Hepatocyte (in vitro differentiated cells): ENCODE measurements at regions not wholly inside any gene's neighbourhood (a gene's known extent, or its start where the extent isn't known, plus 50 kb on each side); places are given as distances from the start of the nearest gene placed in this dataset.

Experiments used
- DNase-seq: peaks from one replicate; pipeline ENCODE4 v3.0.0-alpha.2; 2016; ENCODE audit warnings: low spot score
- H2AFZ ChIP-seq: fragments of 200-600 bp; sonication (generic); 2 replicates; pipeline ENCODE4 v1.6.0; 2016; ENCODE audit warnings: antibody characterized with exemption, mild to moderate bottlenecking
- H3K27ac ChIP-seq: fragments of 200-600 bp; sonication (generic); 2 replicates; pipeline ENCODE4 v1.5.1; 2016; ENCODE audit warnings: mild to moderate bottlenecking
- H3K27me3 ChIP-seq: fragments of 200-600 bp; sonication (generic); 2 replicates; pipeline ENCODE4 v1.6.1; 2016
- H3K36me3 ChIP-seq: fragments of 200-600 bp; sonication (generic); replicated peaks from 2 replicates; pipeline ENCODE4 v1.5.1; 2016; ENCODE audit warnings: low read depth; ENCODE audit not compliant: insufficient read depth
- H3K4me1 ChIP-seq: fragments of 200-600 bp; sonication (generic); 2 replicates; pipeline ENCODE4 v1.5.1; 2016; ENCODE audit warnings: mild to moderate bottlenecking, moderate library complexity; ENCODE audit not compliant: insufficient read depth
- H3K4me2 ChIP-seq: fragments of 200-600 bp; sonication (generic); 2 replicates; pipeline ENCODE4 v1.6.0; 2016
- H3K4me3 ChIP-seq: fragments of 200-600 bp; sonication (generic); 2 replicates; pipeline ENCODE4 v1.5.1; 2016; ENCODE audit warnings: mild to moderate bottlenecking
- H3K79me2 ChIP-seq: fragments of 200-600 bp; sonication (generic); 2 replicates; pipeline ENCODE4 v1.6.0; 2017; ENCODE audit warnings: mild to moderate bottlenecking
- H3K9me2 ChIP-seq: fragments of 200-600 bp; sonication (generic); replicated peaks from 2 replicates; pipeline ENCODE4 v1.6.0; 2017; ENCODE audit warnings: mild to moderate bottlenecking; ENCODE audit not compliant: insufficient read depth
- H3K9me3 ChIP-seq: fragments of 200-600 bp; sonication (generic); 2 replicates; pipeline ENCODE4 v1.5.1; 2016; ENCODE audit warnings: low read depth, mild to moderate bottlenecking
- H4K20me1 ChIP-seq: fragments of 200-600 bp; sonication (generic); 2 replicates; pipeline ENCODE4 v1.6.0; 2016; ENCODE audit warnings: mild to moderate bottlenecking; ENCODE audit not compliant: insufficient read depth, poor library complexity, severe bottlenecking
- EZH2 ChIP-seq: fragments of 200-600 bp; sonication (generic); IDR thresholded peaks from 2 replicates; pipeline ENCODE4 v1.6.1; 2016; ENCODE audit warnings: antibody characterized with exemption, mild to moderate bottlenecking, borderline replicate concordance
- EZH2phosphoT487 ChIP-seq: fragments of 200-600 bp; sonication (generic); IDR thresholded peaks from one replicate; pipeline ENCODE4 v1.6.1; 2018; ENCODE audit warnings: antibody characterized with exemption, mild to moderate bottlenecking, low read depth, moderate library complexity; ENCODE audit not compliant: unreplicated experiment, severe bottlenecking
- WGBS: methylation state at CpG from one replicate; pipeline ENCODE4 v1.1.6; 2016; ENCODE audit warnings: low lambda C conversion rate; ENCODE audit errors: missing lambda C conversion rate; 5-methylcytosine and 5-hydroxymethylcytosine counted together
- TF ChIP-seq, protein P1 (sequence below): fragments of 200-600 bp; sonication (generic); IDR thresholded peaks from 2 replicates; pipeline ENCODE4 v1.5.1; 2016; ENCODE audit warnings: antibody characterized with exemption, mild to moderate bottlenecking; ENCODE audit not compliant: poor library complexity

- no peak overlapping the region for H3K4me3 ChIP-seq
- no peak for TF ChIP-seq EZH2phosphoT487
- TF ChIP-seq, protein P1, sequence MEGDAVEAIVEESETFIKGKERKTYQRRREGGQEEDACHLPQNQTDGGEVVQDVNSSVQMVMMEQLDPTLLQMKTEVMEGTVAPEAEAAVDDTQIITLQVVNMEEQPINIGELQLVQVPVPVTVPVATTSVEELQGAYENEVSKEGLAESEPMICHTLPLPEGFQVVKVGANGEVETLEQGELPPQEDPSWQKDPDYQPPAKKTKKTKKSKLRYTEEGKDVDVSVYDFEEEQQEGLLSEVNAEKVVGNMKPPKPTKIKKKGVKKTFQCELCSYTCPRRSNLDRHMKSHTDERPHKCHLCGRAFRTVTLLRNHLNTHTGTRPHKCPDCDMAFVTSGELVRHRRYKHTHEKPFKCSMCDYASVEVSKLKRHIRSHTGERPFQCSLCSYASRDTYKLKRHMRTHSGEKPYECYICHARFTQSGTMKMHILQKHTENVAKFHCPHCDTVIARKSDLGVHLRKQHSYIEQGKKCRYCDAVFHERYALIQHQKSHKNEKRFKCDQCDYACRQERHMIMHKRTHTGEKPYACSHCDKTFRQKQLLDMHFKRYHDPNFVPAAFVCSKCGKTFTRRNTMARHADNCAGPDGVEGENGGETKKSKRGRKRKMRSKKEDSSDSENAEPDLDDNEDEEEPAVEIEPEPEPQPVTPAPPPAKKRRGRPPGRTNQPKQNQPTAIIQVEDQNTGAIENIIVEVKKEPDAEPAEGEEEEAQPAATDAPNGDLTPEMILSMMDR = no peak
- no peak for TF ChIP-seq EZH2
- H3K9me2 ChIP-seq = no peaks in the 10 kb centered on the region
- peaks cover 4% of the 10 kb centered on the region for H3K4me1 ChIP-seq
- DNase-seq = no peak
- H2AFZ ChIP-seq = no peak overlapping the region
- no peaks in the 10 kb centered on the region for H3K9me3 ChIP-seq
- no peaks in the 10 kb centered on the region for H3K36me3 ChIP-seq
- no peaks in the 10 kb centered on the region for H3K27me3 ChIP-seq
- no peaks in the 10 kb centered on the region for H3K79me2 ChIP-seq
- no peaks in the 10 kb centered on the region for H4K20me1 ChIP-seq
- WGBS = 100% methylated on average over 1 of the region's 1 CpG
- H3K4me2 ChIP-seq = no peak overlapping the region
- H3K27ac ChIP-seq = no peak overlapping the region
These were observed 265.6 kb upstream of the THBS1 start for GRCh38 chr15:39315206-39315850.

DNA sequence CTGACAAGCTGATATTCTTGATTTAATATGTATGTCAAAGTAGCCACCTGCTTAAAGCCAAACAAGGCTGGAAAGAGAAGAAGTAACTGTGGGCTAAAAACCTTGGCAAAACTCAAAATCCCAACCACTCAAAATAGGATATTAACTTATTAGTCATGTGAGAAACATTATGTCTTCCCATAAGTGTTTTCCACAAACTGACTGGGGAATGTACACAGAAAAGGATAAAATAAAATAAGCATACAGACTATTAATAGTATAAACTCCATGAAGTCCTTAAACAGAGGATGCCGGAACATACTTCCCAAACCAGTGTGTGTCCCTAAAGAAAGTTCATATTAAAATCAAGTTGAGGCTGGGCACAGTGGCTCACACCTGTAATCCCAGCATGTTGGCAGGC is 263.7 kb upstream of the THBS1 start:
- WGBS = 92% methylated on average over 1 of the region's 1 CpG

GRCh38 chr15:39318231-39318630 is 262.6 kb upstream of the THBS1 start:
- Histone ChIP-seq H3K36me3 (no peaks in the 10 kb centered on the region), H2AFZ (no peak overlapping the region), H3K9me2 (no peaks in the 10 kb centered on the region), H3K27me3 (no peaks in the 10 kb centered on the region), H3K4me2 (no peak overlapping the region), H3K4me1 (peaks cover 3% of the 10 kb centered on the region), H3K27ac (no peak overlapping the region), H3K79me2 (no peaks in the 10 kb centered on the region), H3K4me3 (no peak overlapping the region), H4K20me1 (no peaks in the 10 kb centered on the region), H3K9me3 (no peaks in the 10 kb centered on the region)
- DNase-seq = no peak
- TF ChIP-seq, protein P1 = no peak
- TF ChIP-seq EZH2phosphoT487 (no peak), EZH2 (no peak)
- WGBS = 85% methylated on average over 2 of the region's 2 CpGs

More for the DNA sequence above, 263.7 kb upstream of the THBS1 start:
- Histone ChIP-seq H3K4me1 (peaks cover 4% of the 10 kb centered on the region), H3K9me3 (no peaks in the 10 kb centered on the region), H3K36me3 (no peaks in the 10 kb centered on the region), H3K27me3 (no peaks in the 10 kb centered on the region), H3K4me3 (no peak overlapping the region), H2AFZ (no peak overlapping the region), H3K4me2 (no peak overlapping the region), H3K27ac (no peak overlapping the region), H4K20me1 (no peaks in the 10 kb centered on the region), H3K79me2 (no peaks in the 10 kb centered on the region), H3K9me2 (no peaks in the 10 kb centered on the region)
- TF ChIP-seq EZH2 (no peak), EZH2phosphoT487 (no peak)
- TF ChIP-seq, protein P1 = no peak
- no peak for DNase-seq
